ENCODE measurements at regions not wholly inside any gene's neighbourhood (a gene's known extent, or its start where the extent isn't known, plus 50 kb on each side); places are given as distances from the start of the nearest gene placed in this dataset.

- Histone ChIP-seq H3K9me3 (ENCODE audit: control insufficient read depth in 1 of 2, insufficient read depth in 1 of 2, low read depth in 1 of 2, low read length in 2 of 2) (no peaks in the 10 kb centered on the region), H3K79me2 (ENCODE audit: insufficient read depth, low read length) (no peaks in the 10 kb centered on the region), H3K27me3 (ENCODE audit: insufficient read depth, low read length) (no peaks in the 10 kb centered on the region), H3K27ac (ENCODE audit: low read depth, low read length) (no peak overlapping the region), H2AFZ (ENCODE audit: low read depth, low read length, poor library complexity, severe bottlenecking) (no peak overlapping the region), H3K4me1 (ENCODE audit: control insufficient read depth in 1 of 2, insufficient read depth in 2 of 2, low read length in 2 of 2) (no peaks in the 10 kb centered on the region), H3K36me3 (ENCODE audit: control insufficient read depth in 1 of 2, insufficient read depth in 2 of 2, low read length in 2 of 2) (no peaks in the 10 kb centered on the region), H3K4me2 (ENCODE audit: low read length) (no peak overlapping the region), H4K20me1 (ENCODE audit: insufficient read depth) (no peaks in the 10 kb centered on the region), H3K9ac (ENCODE audit: low read length) (no peak overlapping the region), H3K9me2 (ENCODE audit: insufficient read depth) (no peaks in the 10 kb centered on the region), H3K4me3 (replicated peaks in 1 of 2; ENCODE audit: low read depth in 1 of 2, low read length in 2 of 2) (no peak overlapping the region)
- ATAC-seq = no peak
- no TSS peak for BruUV-seq (replicated peaks)
- TF ChIP-seq SRF (IDR thresholded peaks at IDR 0.05; ENCODE audit: low read depth) (no peak), FOSL1 (IDR thresholded peaks at IDR 0.05; ENCODE audit: low read depth) (no peak), EZH2 (IDR thresholded peaks at IDR 0.05) (no peak), SIN3A (IDR thresholded peaks at IDR 0.05; ENCODE audit: low read depth) (no peak), CEBPB (IDR thresholded peaks at IDR 0.05; ENCODE audit: low read depth) (no peak), EZH2phosphoT487 (IDR thresholded peaks at IDR 0.05; ENCODE audit: borderline replicate concordance) (no peak), REST (IDR thresholded peaks at IDR 0.05; ENCODE audit: low read depth) (no peak), YY1 (IDR thresholded peaks at IDR 0.05; ENCODE audit: extremely low read depth, insufficient replicate concordance, low read depth, low read length) (no peak), MAX (IDR thresholded peaks at IDR 0.05) (no peak), CBX3 (IDR thresholded peaks at IDR 0.05; ENCODE audit: low read depth) (no peak), ATF3 (IDR thresholded peaks at IDR 0.05) (no peak), JUND (IDR thresholded peaks at IDR 0.05) (no peak), TCF7L2 (IDR thresholded peaks at IDR 0.05; ENCODE audit: borderline replicate concordance, extremely low read depth, insufficient read depth, insufficient read length) (no peak), RAD21 (IDR thresholded peaks at IDR 0.05; ENCODE audit: low read depth) (no peak)
- TF ChIP-seq, protein P1, sequence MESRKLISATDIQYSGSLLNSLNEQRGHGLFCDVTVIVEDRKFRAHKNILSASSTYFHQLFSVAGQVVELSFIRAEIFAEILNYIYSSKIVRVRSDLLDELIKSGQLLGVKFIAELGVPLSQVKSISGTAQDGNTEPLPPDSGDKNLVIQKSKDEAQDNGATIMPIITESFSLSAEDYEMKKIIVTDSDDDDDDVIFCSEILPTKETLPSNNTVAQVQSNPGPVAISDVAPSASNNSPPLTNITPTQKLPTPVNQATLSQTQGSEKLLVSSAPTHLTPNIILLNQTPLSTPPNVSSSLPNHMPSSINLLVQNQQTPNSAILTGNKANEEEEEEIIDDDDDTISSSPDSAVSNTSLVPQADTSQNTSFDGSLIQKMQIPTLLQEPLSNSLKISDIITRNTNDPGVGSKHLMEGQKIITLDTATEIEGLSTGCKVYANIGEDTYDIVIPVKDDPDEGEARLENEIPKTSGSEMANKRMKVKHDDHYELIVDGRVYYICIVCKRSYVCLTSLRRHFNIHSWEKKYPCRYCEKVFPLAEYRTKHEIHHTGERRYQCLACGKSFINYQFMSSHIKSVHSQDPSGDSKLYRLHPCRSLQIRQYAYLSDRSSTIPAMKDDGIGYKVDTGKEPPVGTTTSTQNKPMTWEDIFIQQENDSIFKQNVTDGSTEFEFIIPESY (IDR thresholded peaks at IDR 0.05; ENCODE audit: extremely low read depth, insufficient replicate concordance, low read length) = no peak
- ChIA-PET CTCF (no interaction called here), POLR2A (no interaction called here), RAD21 (ENCODE audit: low non-redundant PET in 1 of 2, low total read pairs in 2 of 2, uncharacterized antibody in 2 of 2, unreplicated experiment in 2 of 2) (no interaction called here)
- no peak for DNase-seq (ENCODE audit: low read depth, low spot score)
- intact Hi-C loops (cut with micrococcal nuclease) = no loop called here
Observed at GRCh38 chr2:164073101-164074074, 337.6 kb upstream of the FIGN start.
